ENCODE measurements at regions not wholly inside any gene's neighbourhood (a gene's known extent, or its start where the extent isn't known, plus 50 kb on each side); places are given as distances from the start of the nearest gene placed in this dataset.

DNA sequence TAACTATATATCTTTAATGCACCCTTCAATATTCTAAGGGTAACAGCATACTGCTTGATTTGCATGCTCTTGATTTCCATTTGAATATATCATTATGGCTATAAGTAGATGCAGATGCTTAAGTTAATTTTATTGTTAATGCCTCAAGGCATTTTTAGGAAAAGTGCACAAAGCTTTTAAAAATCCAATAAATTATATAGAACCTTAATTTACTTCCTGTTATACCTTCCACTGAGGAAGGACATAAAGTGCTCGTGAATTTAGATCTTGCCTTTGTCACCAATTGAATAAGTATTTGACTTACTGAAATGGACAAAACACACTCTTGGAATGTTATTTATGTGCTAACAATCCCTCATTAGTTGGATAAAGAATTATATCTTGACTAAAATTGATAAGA, 276.7 kb upstream of the CCDC54 start:
- H3K27me3 ChIP-seq = no peaks in the 10 kb centered on the region
- no peak overlapping the region for H2AFZ ChIP-seq
- no peak overlapping the region for H3K4me2 ChIP-seq
- DNase-seq (ENCODE audit: low spot score) = no peak
- H3K27ac ChIP-seq = no peak overlapping the region
- TF ChIP-seq EZH2 (IDR thresholded peaks at IDR 0.05; ENCODE audit: borderline replicate concordance) (no peak), EZH2phosphoT487 (IDR thresholded peaks at IDR 0.05; ENCODE audit: low read depth, severe bottlenecking, unreplicated experiment) (no peak)
- TF ChIP-seq, protein P1, sequence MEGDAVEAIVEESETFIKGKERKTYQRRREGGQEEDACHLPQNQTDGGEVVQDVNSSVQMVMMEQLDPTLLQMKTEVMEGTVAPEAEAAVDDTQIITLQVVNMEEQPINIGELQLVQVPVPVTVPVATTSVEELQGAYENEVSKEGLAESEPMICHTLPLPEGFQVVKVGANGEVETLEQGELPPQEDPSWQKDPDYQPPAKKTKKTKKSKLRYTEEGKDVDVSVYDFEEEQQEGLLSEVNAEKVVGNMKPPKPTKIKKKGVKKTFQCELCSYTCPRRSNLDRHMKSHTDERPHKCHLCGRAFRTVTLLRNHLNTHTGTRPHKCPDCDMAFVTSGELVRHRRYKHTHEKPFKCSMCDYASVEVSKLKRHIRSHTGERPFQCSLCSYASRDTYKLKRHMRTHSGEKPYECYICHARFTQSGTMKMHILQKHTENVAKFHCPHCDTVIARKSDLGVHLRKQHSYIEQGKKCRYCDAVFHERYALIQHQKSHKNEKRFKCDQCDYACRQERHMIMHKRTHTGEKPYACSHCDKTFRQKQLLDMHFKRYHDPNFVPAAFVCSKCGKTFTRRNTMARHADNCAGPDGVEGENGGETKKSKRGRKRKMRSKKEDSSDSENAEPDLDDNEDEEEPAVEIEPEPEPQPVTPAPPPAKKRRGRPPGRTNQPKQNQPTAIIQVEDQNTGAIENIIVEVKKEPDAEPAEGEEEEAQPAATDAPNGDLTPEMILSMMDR (IDR thresholded peaks at IDR 0.05; ENCODE audit: poor library complexity) = no peak
- no peak overlapping the region for H3K4me3 ChIP-seq
- H3K4me1 ChIP-seq (ENCODE audit: insufficient read depth) = peaks cover 11% of the 10 kb centered on the region
- no peaks in the 10 kb centered on the region for H3K79me2 ChIP-seq
- WGBS (ENCODE audit: low lambda C conversion rate, missing lambda C conversion rate) = 51% methylated on average over 1 of the region's 1 CpG
- no peaks in the 10 kb centered on the region for H3K36me3 ChIP-seq (replicated peaks; ENCODE audit: insufficient read depth, low read depth)
- H4K20me1 ChIP-seq (ENCODE audit: insufficient read depth, poor library complexity, severe bottlenecking) = no peaks in the 10 kb centered on the region
- H3K9me3 ChIP-seq (ENCODE audit: low read depth) = no peaks in the 10 kb centered on the region
- H3K9me2 ChIP-seq (replicated peaks; ENCODE audit: insufficient read depth) = no peaks in the 10 kb centered on the region

- TF ChIP-seq EZH2phosphoT487 (IDR thresholded peaks at IDR 0.05; ENCODE audit: low read depth, severe bottlenecking, unreplicated experiment) = no peak
- TF ChIP-seq, protein P1 (IDR thresholded peaks at IDR 0.05; ENCODE audit: poor library complexity) = no peak
- no peak for TF ChIP-seq EZH2 (IDR thresholded peaks at IDR 0.05; ENCODE audit: borderline replicate concordance)
- H2AFZ ChIP-seq = no peak overlapping the region
- H3K9me3 ChIP-seq (ENCODE audit: low read depth) = no peaks in the 10 kb centered on the region
- H3K27me3 ChIP-seq = no peaks in the 10 kb centered on the region
- no peaks in the 10 kb centered on the region for H3K9me2 ChIP-seq (replicated peaks; ENCODE audit: insufficient read depth)
- H3K4me3 ChIP-seq = no peak overlapping the region
- no peak overlapping the region for H3K27ac ChIP-seq
- H3K4me2 ChIP-seq = no peak overlapping the region
- no peaks in the 10 kb centered on the region for H4K20me1 ChIP-seq (ENCODE audit: insufficient read depth, poor library complexity, severe bottlenecking)
- peaks cover 11% of the 10 kb centered on the region for H3K4me1 ChIP-seq (ENCODE audit: insufficient read depth)
- no peaks in the 10 kb centered on the region for H3K36me3 ChIP-seq (replicated peaks; ENCODE audit: insufficient read depth, low read depth)
- DNase-seq (ENCODE audit: low spot score) = no peak
- no peaks in the 10 kb centered on the region for H3K79me2 ChIP-seq
- WGBS (ENCODE audit: low lambda C conversion rate, missing lambda C conversion rate) = 93% methylated on average over 2 of the region's 2 CpGs
Measured at GRCh38 chr3:107103786-107104185, 273.5 kb upstream of the CCDC54 start.

- H2AFZ ChIP-seq = no peak overlapping the region
- TF ChIP-seq EZH2 (IDR thresholded peaks at IDR 0.05; ENCODE audit: borderline replicate concordance) (no peak), EZH2phosphoT487 (IDR thresholded peaks at IDR 0.05; ENCODE audit: low read depth, severe bottlenecking, unreplicated experiment) (no peak)
- TF ChIP-seq, protein P1 (IDR thresholded peaks at IDR 0.05; ENCODE audit: poor library complexity) = no peak
- H3K4me1 ChIP-seq (ENCODE audit: insufficient read depth) = no peaks in the 10 kb centered on the region
- no peak overlapping the region for H3K4me2 ChIP-seq
- H4K20me1 ChIP-seq (ENCODE audit: insufficient read depth, poor library complexity, severe bottlenecking) = no peaks in the 10 kb centered on the region
- H3K4me3 ChIP-seq = no peak overlapping the region
- H3K27me3 ChIP-seq = no peaks in the 10 kb centered on the region
- 90% methylated on average over 7 of the region's 7 CpGs for WGBS (ENCODE audit: low lambda C conversion rate, missing lambda C conversion rate)
- H3K79me2 ChIP-seq = no peaks in the 10 kb centered on the region
- no peak overlapping the region for H3K27ac ChIP-seq
- no peaks in the 10 kb centered on the region for H3K9me2 ChIP-seq (replicated peaks; ENCODE audit: insufficient read depth)
- DNase-seq (ENCODE audit: low spot score) = no peak
- no peaks in the 10 kb centered on the region for H3K36me3 ChIP-seq (replicated peaks; ENCODE audit: insufficient read depth, low read depth)
- H3K9me3 ChIP-seq (ENCODE audit: low read depth) = no peaks in the 10 kb centered on the region
Measured at GRCh38 chr3:107106316-107106715, 270.9 kb upstream of the CCDC54 start.

GRCh38 chr3:107106907-107107306, 270.3 kb upstream of the CCDC54 start:
- Histone ChIP-seq H3K79me2 (no peaks in the 10 kb centered on the region), H3K36me3 (replicated peaks; ENCODE audit: insufficient read depth, low read depth) (no peaks in the 10 kb centered on the region), H3K4me2 (no peak overlapping the region), H3K27ac (no peak overlapping the region), H3K9me3 (ENCODE audit: low read depth) (no peaks in the 10 kb centered on the region), H3K27me3 (no peaks in the 10 kb centered on the region), H3K4me1 (ENCODE audit: insufficient read depth) (no peaks in the 10 kb centered on the region), H3K4me3 (no peak overlapping the region), H4K20me1 (ENCODE audit: insufficient read depth, poor library complexity, severe bottlenecking) (no peaks in the 10 kb centered on the region), H3K9me2 (replicated peaks; ENCODE audit: insufficient read depth) (no peaks in the 10 kb centered on the region), H2AFZ (no peak overlapping the region)
- WGBS (ENCODE audit: low lambda C conversion rate, missing lambda C conversion rate) = 96% methylated on average over 8 of the region's 8 CpGs
- DNase-seq (ENCODE audit: low spot score) = no peak
- TF ChIP-seq EZH2phosphoT487 (IDR thresholded peaks at IDR 0.05; ENCODE audit: low read depth, severe bottlenecking, unreplicated experiment) (no peak), EZH2 (IDR thresholded peaks at IDR 0.05; ENCODE audit: borderline replicate concordance) (no peak)
- TF ChIP-seq, protein P1 (IDR thresholded peaks at IDR 0.05; ENCODE audit: poor library complexity) = no peak
